ENCODE measurements at regions not wholly inside any gene's neighbourhood (a gene's known extent, or its start where the extent isn't known, plus 50 kb on each side); places are given as distances from the start of the nearest gene placed in this dataset.

DNA sequence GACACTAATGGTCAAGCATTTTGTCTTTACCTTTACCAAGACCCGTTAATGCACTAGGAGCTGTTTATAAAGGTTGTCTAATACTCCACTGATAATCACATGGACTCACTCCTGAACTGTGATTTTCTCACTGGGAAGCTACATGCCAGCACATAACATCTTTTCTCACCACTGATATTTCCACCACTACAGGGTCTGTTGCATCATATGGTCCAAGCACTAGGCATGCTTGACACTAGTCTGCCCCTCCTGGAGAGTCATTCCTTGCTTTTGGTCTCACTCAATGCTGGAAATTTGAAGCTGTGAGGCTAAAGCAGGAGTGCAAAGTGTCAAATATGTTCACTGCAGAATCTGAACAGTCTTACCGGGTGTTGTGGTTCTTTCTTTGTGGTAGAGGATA is 1576.8 kb downstream of the CDH8 start:
- Histone ChIP-seq H3K4me3 (ENCODE audit: low read depth in 1 of 3, low read length in 3 of 3) (no peak overlapping the region), H3K27ac (ENCODE audit: low read depth in 1 of 3, low read length in 2 of 3) (no peak overlapping the region), H3K36me3 (ENCODE audit: control insufficient read depth in 3 of 3, insufficient read depth in 2 of 3, low read depth in 1 of 3, low read length in 3 of 3) (no peaks in the 10 kb centered on the region), H3K4me1 (ENCODE audit: control insufficient read depth in 3 of 3, insufficient read depth in 2 of 3, low read depth in 1 of 3, low read length in 2 of 3) (no peaks in the 10 kb centered on the region), H3K27me3 (ENCODE audit: control insufficient read depth in 3 of 3, insufficient read depth in 3 of 3, low read length in 3 of 3) (no peaks in the 10 kb centered on the region), H3K9me3 (ENCODE audit: control insufficient read depth in 2 of 2, insufficient read depth in 1 of 2, low read depth in 1 of 2, low read length in 1 of 2) (peaks cover 0 to 2% of the 10 kb centered on the region in 2 donors)
- no peak for FAIRE-seq
- no peak for DNase-seq
- 64 to 76% (median 65%) methylated on average over 2 of the region's 2 CpGs for WGBS, 3 donors

DNA sequence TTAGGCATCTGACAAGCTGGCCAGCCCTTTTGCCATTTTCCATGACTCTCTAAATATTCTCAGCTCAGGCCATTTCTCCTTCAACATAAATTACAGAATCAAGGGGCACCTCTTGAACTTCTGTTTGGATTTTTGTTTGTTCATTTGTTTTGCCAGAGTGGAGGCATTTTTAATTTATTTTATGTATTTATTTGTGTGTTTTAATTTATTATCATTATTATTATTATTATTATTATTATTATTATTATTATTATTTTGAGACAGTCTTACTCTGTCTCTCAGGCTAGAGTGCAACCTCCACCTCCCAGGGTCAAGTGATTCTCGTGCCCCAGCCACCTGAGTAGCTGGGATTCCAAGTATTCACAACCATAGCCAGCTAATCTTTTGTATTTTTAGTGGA is 1578.0 kb downstream of the CDH8 start:
- H3K27me3 ChIP-seq (ENCODE audit: control insufficient read depth in 3 of 3, insufficient read depth in 3 of 3, low read length in 3 of 3): no peaks in the 10 kb centered on the region

DNA sequence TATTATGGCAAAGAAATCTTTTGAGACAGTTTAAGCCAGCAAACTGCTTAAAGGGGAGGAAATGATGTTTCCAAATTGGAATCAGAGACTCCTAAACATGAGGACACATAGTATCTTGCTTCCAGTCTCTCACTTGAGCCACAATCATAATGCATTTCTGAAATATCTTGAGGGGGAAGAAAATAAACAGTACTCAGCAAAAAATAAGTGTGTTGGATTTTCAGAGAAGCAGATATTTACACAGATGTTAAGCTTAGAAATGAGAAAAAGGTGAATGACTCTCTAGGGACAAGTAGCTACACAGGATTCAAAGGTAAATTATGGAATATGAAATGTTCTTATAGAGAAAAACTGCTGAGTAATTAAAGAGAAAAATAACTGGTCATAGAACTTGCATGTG is 1583.6 kb downstream of the CDH8 start:
- DNase-seq (no peak), FAIRE-seq (no peak)
- Histone ChIP-seq H3K4me1 (ENCODE audit: control insufficient read depth in 3 of 3, insufficient read depth in 2 of 3, low read depth in 1 of 3, low read length in 2 of 3) (no peaks in the 10 kb centered on the region), H3K27ac (ENCODE audit: low read depth in 1 of 3, low read length in 2 of 3) (no peak overlapping the region), H3K9me3 (ENCODE audit: control insufficient read depth in 2 of 2, insufficient read depth in 1 of 2, low read depth in 1 of 2, low read length in 1 of 2) (peaks cover 0 to 1% of the 10 kb centered on the region in 2 donors), H3K36me3 (ENCODE audit: control insufficient read depth in 3 of 3, insufficient read depth in 2 of 3, low read depth in 1 of 3, low read length in 3 of 3) (no peaks in the 10 kb centered on the region), H3K4me3 (ENCODE audit: low read depth in 1 of 3, low read length in 3 of 3) (no peak overlapping the region), H3K27me3 (ENCODE audit: control insufficient read depth in 3 of 3, insufficient read depth in 3 of 3, low read length in 3 of 3) (no peaks in the 10 kb centered on the region)

More for the DNA sequence above, 1578.0 kb downstream of the CDH8 start:
- peaks cover 0 to 2% of the 10 kb centered on the region in 2 donors for H3K9me3 ChIP-seq (ENCODE audit: control insufficient read depth in 2 of 2, insufficient read depth in 1 of 2, low read depth in 1 of 2, low read length in 1 of 2)
- no peaks in the 10 kb centered on the region for H3K36me3 ChIP-seq (ENCODE audit: control insufficient read depth in 3 of 3, insufficient read depth in 2 of 3, low read depth in 1 of 3, low read length in 3 of 3)
- FAIRE-seq (no peak), DNase-seq (no peak)
- H3K4me3 ChIP-seq (ENCODE audit: low read depth in 1 of 3, low read length in 3 of 3): no peak overlapping the region
- no peak overlapping the region for H3K27ac ChIP-seq (ENCODE audit: low read depth in 1 of 3, low read length in 2 of 3)
- H3K4me1 ChIP-seq (ENCODE audit: control insufficient read depth in 3 of 3, insufficient read depth in 2 of 3, low read depth in 1 of 3, low read length in 2 of 3): no peaks in the 10 kb centered on the region
- 5 to 26% (median 12%) methylated on average over 1 of the region's 1 CpG for WGBS, 3 donors

DNA sequence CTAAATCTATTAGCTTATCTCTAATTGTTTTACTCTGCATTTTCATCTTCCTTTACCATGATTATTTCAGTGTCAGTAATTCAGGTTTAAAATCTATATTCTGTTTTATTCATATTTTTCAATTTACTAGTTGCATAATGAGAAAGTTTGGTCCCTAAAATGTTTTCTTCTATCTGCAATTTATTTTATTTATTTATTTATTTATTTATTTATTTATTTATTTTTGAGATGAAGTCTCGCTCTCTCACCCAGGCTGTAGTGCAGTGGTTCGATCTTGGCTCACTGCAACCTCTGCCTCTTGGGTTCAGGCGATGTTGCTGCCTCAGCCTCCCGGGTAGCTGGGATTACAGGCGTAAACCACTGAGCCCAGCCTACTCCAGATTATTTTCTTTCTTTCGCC is 1597.3 kb downstream of the CDH8 start:
- DNase-seq (no peak), FAIRE-seq (no peak)
- H3K27me3 ChIP-seq (ENCODE audit: control insufficient read depth in 3 of 3, insufficient read depth in 3 of 3, low read length in 3 of 3): no peaks in the 10 kb centered on the region
- H3K27ac ChIP-seq (ENCODE audit: low read depth in 1 of 3, low read length in 2 of 3): no peak overlapping the region
- 84 to 89% (median 85%) methylated on average over 6 of the region's 6 CpGs for WGBS, 3 donors
- no peaks in the 10 kb centered on the region for H3K36me3 ChIP-seq (ENCODE audit: control insufficient read depth in 3 of 3, insufficient read depth in 2 of 3, low read depth in 1 of 3, low read length in 3 of 3)
- no peaks in the 10 kb centered on the region for H3K4me1 ChIP-seq (ENCODE audit: control insufficient read depth in 3 of 3, insufficient read depth in 2 of 3, low read depth in 1 of 3, low read length in 2 of 3)
- no peak overlapping the region for H3K4me3 ChIP-seq (ENCODE audit: low read depth in 1 of 3, low read length in 3 of 3)
- no peaks in the 10 kb centered on the region for H3K9me3 ChIP-seq (ENCODE audit: control insufficient read depth in 2 of 2, insufficient read depth in 1 of 2, low read depth in 1 of 2, low read length in 1 of 2)

DNA sequence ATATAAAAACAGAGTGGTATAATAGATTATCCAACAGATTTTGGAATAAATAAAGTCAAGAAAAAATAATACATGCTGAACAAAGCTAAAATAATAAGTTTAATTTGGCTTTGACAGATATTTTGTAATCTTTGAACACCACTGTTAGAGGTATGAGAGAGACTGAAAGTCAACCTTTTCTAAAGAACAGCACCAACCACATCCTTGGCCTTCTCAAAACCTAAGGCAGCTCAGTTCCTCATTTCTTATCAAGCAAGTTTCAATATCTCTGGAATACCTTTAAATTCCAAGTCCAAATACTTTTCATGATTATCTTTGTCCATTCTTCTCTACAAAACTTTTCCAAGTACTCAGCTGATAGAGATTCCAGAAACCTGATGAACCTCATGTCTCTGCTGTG is 1603.8 kb downstream of the CDH8 start:
- no peak overlapping the region for H3K27ac ChIP-seq (ENCODE audit: low read depth in 1 of 3, low read length in 2 of 3)
- H3K4me3 ChIP-seq (ENCODE audit: low read depth in 1 of 3, low read length in 3 of 3): no peak overlapping the region
- H3K9me3 ChIP-seq (ENCODE audit: control insufficient read depth in 2 of 2, insufficient read depth in 1 of 2, low read depth in 1 of 2, low read length in 1 of 2): no peaks in the 10 kb centered on the region
- no peaks in the 10 kb centered on the region for H3K27me3 ChIP-seq (ENCODE audit: control insufficient read depth in 3 of 3, insufficient read depth in 3 of 3, low read length in 3 of 3)
- FAIRE-seq (no peak), DNase-seq (no peak)
- no peaks in the 10 kb centered on the region for H3K36me3 ChIP-seq (ENCODE audit: control insufficient read depth in 3 of 3, insufficient read depth in 2 of 3, low read depth in 1 of 3, low read length in 3 of 3)
- no peaks in the 10 kb centered on the region for H3K4me1 ChIP-seq (ENCODE audit: control insufficient read depth in 3 of 3, insufficient read depth in 2 of 3, low read depth in 1 of 3, low read length in 2 of 3)

DNA sequence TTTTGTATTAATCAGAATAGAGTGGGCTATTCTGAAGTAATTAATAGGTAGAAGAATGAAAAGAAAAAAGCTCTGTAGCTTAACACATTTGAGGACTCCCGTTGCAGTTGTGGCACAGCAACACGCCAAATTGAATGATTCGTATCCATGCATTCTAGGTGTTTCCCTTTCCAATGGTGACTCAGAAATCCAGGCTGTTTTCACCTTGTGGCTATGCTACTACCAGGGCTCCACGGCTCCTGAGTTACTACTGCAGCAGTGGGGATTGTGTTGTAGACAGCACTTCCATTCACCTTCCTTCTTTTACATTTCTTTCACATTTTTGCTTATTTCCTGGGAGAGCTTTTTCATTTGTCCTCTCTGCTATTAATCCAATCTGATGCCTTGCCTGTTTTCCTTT is 1616.4 kb downstream of the CDH8 start:
- no peaks in the 10 kb centered on the region for H3K4me1 ChIP-seq (ENCODE audit: control insufficient read depth in 3 of 3, insufficient read depth in 2 of 3, low read depth in 1 of 3, low read length in 2 of 3)

DNA sequence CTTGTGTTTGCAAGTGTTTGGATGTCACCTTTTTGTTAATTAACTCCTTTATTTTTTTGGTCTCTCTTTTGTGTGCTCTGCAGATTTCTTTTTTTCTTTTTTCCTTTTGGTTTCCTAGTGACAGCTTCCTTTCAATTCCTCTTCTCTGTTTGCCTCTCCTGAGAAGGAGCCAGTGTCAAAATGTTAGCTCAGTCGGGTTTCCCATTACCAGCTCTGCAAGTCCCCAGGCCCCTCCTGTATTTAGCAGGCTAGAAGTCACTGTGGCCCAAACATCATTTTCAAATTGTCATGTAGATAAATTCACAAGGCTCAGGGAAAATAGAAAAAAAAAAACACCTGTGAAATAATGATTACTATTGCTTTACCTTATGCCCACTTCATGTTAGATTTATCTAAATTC is 1621.6 kb downstream of the CDH8 start:
- FAIRE-seq (no peak), DNase-seq (no peak)
- H3K4me1 ChIP-seq (ENCODE audit: control insufficient read depth in 3 of 3, insufficient read depth in 2 of 3, low read depth in 1 of 3, low read length in 2 of 3): no peaks in the 10 kb centered on the region
- no peak overlapping the region for H3K27ac ChIP-seq (ENCODE audit: low read depth in 1 of 3, low read length in 2 of 3)
- H3K36me3 ChIP-seq (ENCODE audit: control insufficient read depth in 3 of 3, insufficient read depth in 2 of 3, low read depth in 1 of 3, low read length in 3 of 3): no peaks in the 10 kb centered on the region
- H3K9me3 ChIP-seq (ENCODE audit: control insufficient read depth in 2 of 2, insufficient read depth in 1 of 2, low read depth in 1 of 2, low read length in 1 of 2): peaks cover 0 to 1% of the 10 kb centered on the region in 2 donors
- H3K27me3 ChIP-seq (ENCODE audit: control insufficient read depth in 3 of 3, insufficient read depth in 3 of 3, low read length in 3 of 3): no peaks in the 10 kb centered on the region
- 10 to 22% (median 18%) methylated on average over 1 of the region's 1 CpG for WGBS, 3 donors
- H3K4me3 ChIP-seq (ENCODE audit: low read depth in 1 of 3, low read length in 3 of 3): no peak overlapping the region

More for the DNA sequence above, 1616.4 kb downstream of the CDH8 start:
- FAIRE-seq (no peak), DNase-seq (no peak)
- Histone ChIP-seq H3K9me3 (ENCODE audit: control insufficient read depth in 2 of 2, insufficient read depth in 1 of 2, low read depth in 1 of 2, low read length in 1 of 2) (no peaks in the 10 kb centered on the region), H3K27ac (ENCODE audit: low read depth in 1 of 3, low read length in 2 of 3) (no peak overlapping the region), H3K27me3 (ENCODE audit: control insufficient read depth in 3 of 3, insufficient read depth in 3 of 3, low read length in 3 of 3) (no peaks in the 10 kb centered on the region), H3K4me3 (ENCODE audit: low read depth in 1 of 3, low read length in 3 of 3) (no peak overlapping the region), H3K36me3 (ENCODE audit: control insufficient read depth in 3 of 3, insufficient read depth in 2 of 3, low read depth in 1 of 3, low read length in 3 of 3) (no peaks in the 10 kb centered on the region)
- 66 to 80% (median 68%) methylated on average over 4 of the region's 4 CpGs for WGBS, 3 donors

DNA sequence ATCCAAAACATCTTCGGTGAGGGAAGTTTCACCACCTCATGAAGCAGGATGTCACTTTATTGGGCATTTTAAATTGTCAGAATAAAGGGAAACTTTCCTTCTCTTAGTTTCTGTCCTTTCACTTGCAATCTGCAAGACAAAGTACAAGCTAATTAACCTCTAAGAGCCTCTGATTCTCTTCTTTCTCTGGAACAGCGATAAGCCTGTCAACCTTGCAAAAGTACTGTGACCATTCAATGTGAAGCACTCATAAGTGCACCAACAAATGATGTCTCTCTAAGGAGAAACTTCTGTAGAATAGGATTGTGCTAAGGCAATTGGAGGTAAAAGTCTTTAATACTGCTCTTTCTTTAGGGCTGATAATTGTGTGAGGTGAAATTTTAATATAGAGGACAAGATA is 1622.3 kb downstream of the CDH8 start:
- Histone ChIP-seq H3K9me3 (ENCODE audit: control insufficient read depth in 2 of 2, insufficient read depth in 1 of 2, low read depth in 1 of 2, low read length in 1 of 2) (peaks cover 0 to 1% of the 10 kb centered on the region in 2 donors), H3K36me3 (ENCODE audit: control insufficient read depth in 3 of 3, insufficient read depth in 2 of 3, low read depth in 1 of 3, low read length in 3 of 3) (no peaks in the 10 kb centered on the region), H3K4me1 (ENCODE audit: control insufficient read depth in 3 of 3, insufficient read depth in 2 of 3, low read depth in 1 of 3, low read length in 2 of 3) (no peaks in the 10 kb centered on the region), H3K27ac (ENCODE audit: low read depth in 1 of 3, low read length in 2 of 3) (no peak overlapping the region), H3K4me3 (ENCODE audit: low read depth in 1 of 3, low read length in 3 of 3) (no peak overlapping the region), H3K27me3 (ENCODE audit: control insufficient read depth in 3 of 3, insufficient read depth in 3 of 3, low read length in 3 of 3) (no peaks in the 10 kb centered on the region)
- FAIRE-seq (no peak), DNase-seq (no peak)
- 63 to 71% (median 68%) methylated on average over 2 of the region's 2 CpGs for WGBS, 3 donors

DNA sequence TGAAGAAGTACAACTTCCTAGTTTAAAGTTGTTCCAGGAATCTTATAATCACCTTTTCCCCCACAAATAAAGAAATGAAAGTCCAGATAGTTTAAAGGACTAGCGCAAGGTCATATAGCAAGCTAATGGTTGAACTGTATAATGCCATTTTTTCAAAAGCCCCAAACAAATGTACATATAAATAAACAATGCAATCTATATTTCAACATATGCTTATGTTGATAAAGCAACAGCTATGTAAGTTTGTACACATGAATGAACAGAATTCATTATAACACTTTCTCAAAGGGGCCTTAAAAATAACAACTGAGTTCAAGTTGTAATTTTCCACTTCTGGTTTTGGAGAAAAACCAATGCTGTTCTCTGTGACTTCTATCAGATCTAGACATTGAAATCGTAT is 1628.6 kb downstream of the CDH8 start:
- FAIRE-seq (no peak), DNase-seq (no peak)
- peaks cover 0 to 2% of the 10 kb centered on the region in 2 donors for H3K9me3 ChIP-seq (ENCODE audit: control insufficient read depth in 2 of 2, insufficient read depth in 1 of 2, low read depth in 1 of 2, low read length in 1 of 2)
- no peaks in the 10 kb centered on the region for H3K27me3 ChIP-seq (ENCODE audit: control insufficient read depth in 3 of 3, insufficient read depth in 3 of 3, low read length in 3 of 3)
- H3K4me3 ChIP-seq (ENCODE audit: low read depth in 1 of 3, low read length in 3 of 3): no peak overlapping the region
- H3K27ac ChIP-seq (ENCODE audit: low read depth in 1 of 3, low read length in 2 of 3): no peak overlapping the region
- no peaks in the 10 kb centered on the region for H3K36me3 ChIP-seq (ENCODE audit: control insufficient read depth in 3 of 3, insufficient read depth in 2 of 3, low read depth in 1 of 3, low read length in 3 of 3)
- WGBS, 3 donors: 60 to 75% (median 66%) methylated on average over 2 of the region's 2 CpGs
- no peaks in the 10 kb centered on the region for H3K4me1 ChIP-seq (ENCODE audit: control insufficient read depth in 3 of 3, insufficient read depth in 2 of 3, low read depth in 1 of 3, low read length in 2 of 3)

Data from small intestine (tissue), 7 donors.